ENCODE measurements at regions not wholly inside any gene's neighbourhood (a gene's known extent, or its start where the extent isn't known, plus 50 kb on each side); places are given as distances from the start of the nearest gene placed in this dataset.

- no peak for TF ChIP-seq CTCF (IDR thresholded peaks at IDR 0.05)
- no peak for TF ChIP-seq TAF1 (IDR thresholded peaks at IDR 0.05; ENCODE audit: borderline replicate concordance, low read depth, low read length)
- TF ChIP-seq EP300 (IDR thresholded peaks at IDR 0.05; ENCODE audit: borderline replicate concordance in 1 of 2, low read depth in 1 of 2, low read length in 1 of 2) = no peak
- TF ChIP-seq IRF3 (IDR thresholded peaks at IDR 0.05; ENCODE audit: low read depth, low read length) = no peak
- no peak for TF ChIP-seq USF2 (IDR thresholded peaks at IDR 0.05; ENCODE audit: borderline replicate concordance, low read depth, low read length)
- TF ChIP-seq RFX5 (IDR thresholded peaks at IDR 0.05; ENCODE audit: low read length) = no peak
- no peak for TF ChIP-seq EZH2phosphoT487 (IDR thresholded peaks at IDR 0.05; ENCODE audit: borderline replicate concordance, low read depth)
- no peak for TF ChIP-seq PBX3 (IDR thresholded peaks at IDR 0.05)
- TF ChIP-seq POLR2AphosphoS5 (IDR thresholded peaks at IDR 0.05; ENCODE audit: low read depth, low read length) = no peak
- TF ChIP-seq CHD2 (IDR thresholded peaks at IDR 0.05; ENCODE audit: low read length, partially characterized antibody) = no peak
- TF ChIP-seq GATA2 (CRISPR knock-in tag; IDR thresholded peaks at IDR 0.05) = no peak
Observed at GRCh38 chr17:69605571-69605970, 191.1 kb downstream of the MAP2K6 start.

Data from SK-N-SH (cell line).